GM12873 (cell line): ENCODE measurements at regions not wholly inside any gene's neighbourhood (a gene's known extent, or its start where the extent isn't known, plus 50 kb on each side); places are given as distances from the start of the nearest gene placed in this dataset.

Source experiments
- CTCF ChIP-seq: IDR thresholded peaks from 2 replicates; pipeline ENCODE4 v1.5.1; 2012; ENCODE audit warnings: low read depth, mild to moderate bottlenecking, moderate library complexity, low read length, control low read depth; ENCODE audit not compliant: insufficient read depth; ENCODE audit errors: missing control alignments

DNA sequence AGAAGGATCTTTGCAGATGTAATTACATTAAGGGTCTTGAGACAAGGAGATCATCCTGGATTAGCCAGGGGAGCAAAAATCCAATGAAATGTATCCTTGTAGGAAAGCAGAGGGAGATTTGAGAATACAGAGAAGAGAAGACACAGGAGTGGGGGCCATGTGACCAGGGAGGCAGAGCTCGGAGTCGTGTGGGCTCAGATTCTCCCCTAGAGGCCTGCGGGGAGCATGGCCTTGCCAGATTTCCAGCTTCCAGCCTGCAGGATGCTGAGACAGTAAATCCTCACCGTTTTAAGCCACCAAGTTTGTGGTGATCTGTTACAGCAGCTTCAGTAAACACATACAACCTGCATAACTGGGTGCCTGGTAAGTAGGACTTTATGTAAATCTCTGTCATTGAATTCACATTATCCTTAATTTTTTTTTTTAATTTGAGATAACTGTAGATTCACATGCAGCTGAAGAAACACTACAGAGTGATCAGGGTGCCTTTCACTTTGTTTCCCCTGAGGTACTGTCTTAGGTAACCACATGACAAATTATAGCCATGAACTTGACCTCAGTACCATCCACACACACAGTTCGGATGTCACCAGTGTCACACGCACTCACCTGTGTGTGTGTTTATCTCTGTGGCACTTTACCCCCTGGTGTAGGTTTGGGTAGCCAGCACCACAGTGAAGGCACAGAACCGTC lies 138.4 kb upstream of the HDAC4 start:
- TF ChIP-seq CTCF: no peak

DNA sequence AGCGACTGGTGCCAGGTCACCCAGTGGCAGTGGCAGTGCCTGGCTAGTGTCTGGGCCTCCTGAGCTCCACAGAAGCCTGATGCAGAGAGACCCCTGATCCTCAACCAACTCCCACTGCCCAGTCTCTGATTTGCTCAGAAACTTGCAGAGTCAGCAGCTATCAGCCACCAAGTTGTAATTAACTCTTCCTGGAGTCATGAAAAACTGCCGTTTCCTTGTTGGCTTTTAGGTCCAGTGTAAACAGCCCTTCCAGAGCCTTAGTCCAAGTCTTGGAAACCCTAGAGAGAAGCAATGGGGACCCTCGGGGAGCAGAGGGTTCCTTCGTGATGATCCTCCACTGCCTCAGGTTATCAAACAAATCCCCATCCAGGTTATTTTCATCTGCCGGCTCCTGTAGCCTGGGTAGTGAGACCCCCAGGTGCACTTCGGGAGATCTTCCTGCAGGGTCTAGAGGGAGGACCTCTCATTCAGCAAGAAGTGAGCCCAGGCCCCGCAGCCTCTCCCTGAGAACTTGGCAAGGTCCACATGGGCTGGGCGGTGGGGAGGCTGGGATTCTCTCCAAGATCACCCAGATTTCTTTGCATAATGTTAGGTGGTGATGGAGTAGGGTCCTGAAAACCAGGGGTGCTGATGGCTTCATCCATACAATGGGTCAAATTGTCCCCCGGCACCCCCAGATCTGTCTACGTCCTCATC lies 137.7 kb upstream of the HDAC4 start:
- TF ChIP-seq CTCF: no peak

- no peak for TF ChIP-seq CTCF
Measured at GRCh38 chr2:239537633-239538356, 137.0 kb upstream of the HDAC4 start.

GRCh38 chr2:239536186-239536585 lies 135.4 kb upstream of the HDAC4 start:
- TF ChIP-seq CTCF: no peak

DNA sequence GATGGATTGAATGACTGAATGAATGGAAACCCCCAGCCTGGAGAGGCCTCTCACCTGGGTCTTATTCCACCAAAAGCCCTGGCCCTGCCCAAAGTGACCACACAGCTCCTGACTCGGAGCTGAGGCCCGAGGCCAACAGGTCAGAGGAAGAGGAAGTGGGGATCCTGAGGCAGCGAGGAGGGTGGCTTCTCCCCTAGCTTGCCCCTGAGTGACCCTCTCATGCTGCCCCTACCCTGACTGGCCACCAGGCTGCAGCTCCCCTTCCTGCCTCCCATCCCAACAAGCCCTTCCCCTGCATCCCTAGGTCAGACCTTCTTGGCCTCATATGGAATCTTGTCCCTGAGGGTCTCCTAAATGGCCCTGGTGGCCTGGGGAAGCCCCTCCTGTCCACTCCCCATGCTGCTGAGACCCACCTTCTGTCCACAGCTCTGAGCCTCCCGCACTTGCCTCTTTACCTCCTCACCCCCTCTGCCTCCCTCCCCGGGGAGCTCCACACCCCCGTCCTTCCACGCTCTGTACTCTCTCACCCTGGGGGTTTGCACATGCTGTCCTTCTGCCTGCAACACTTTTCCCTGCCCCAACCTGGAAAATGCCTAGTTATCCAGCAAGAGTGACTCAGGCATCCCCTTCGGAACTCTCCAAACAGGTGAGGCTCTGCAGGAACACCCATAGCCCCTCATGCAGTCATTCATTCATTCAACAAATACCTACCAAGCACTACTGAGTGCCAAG lies 134.8 kb upstream of the HDAC4 start:
- no peak for TF ChIP-seq CTCF

DNA sequence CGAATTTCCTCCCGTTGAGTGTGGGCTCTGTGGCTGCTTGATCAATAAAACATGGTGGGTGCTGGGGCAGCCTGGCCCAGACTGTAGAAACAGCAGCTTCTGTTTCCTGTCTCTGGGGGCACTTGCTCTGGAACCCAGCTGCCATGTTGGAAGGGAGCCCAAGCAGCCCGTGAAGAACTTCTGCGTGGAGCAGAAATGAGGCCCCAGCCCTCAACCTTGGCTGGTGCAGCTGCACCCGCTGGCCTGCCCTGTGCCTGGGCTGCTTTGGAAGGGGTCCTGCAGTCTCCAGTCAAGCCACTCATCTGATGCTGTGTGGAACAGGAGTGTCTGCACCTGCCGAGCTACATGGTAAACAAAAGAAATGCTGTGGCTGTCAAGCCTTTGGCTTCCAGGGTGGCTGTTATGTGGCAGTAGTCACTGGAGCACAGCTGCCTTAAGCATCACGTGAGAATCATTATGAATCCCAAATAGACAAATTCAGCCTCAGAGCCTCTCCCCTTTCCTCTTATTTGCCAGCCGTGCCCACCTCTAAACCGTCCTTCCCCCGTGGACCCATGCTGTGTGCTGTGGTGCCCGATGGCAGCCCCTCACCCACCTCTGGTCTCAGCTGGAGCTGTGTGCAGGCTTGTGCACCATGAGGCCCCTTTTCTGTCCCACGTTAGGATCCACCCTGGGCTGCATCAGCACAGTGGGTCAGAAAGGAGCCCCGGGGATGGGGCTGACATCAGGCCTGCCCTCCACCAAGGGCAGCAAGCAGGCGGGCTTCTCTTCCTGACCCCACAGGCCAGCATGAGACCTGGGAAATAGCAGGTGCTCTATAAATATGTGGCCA lies 134.0 kb upstream of the HDAC4 start:
- no peak for TF ChIP-seq CTCF
